ENCODE measurements at regions not wholly inside any gene's neighbourhood (a gene's known extent, or its start where the extent isn't known, plus 50 kb on each side); places are given as distances from the start of the nearest gene placed in this dataset.

- Mint-ChIP-seq H3K27ac (no peak overlapping the region), H3K4me1 (no peaks in the 10 kb centered on the region), H3K36me3 (ENCODE audit: low read depth) (no peaks in the 10 kb centered on the region), H3K9me3 (no peaks in the 10 kb centered on the region), H3K4me3 (no peak overlapping the region), H3K27me3 (ENCODE audit: insufficient read depth) (no peaks in the 10 kb centered on the region)
- no peaks in the 10 kb centered on the region for H3K4me1 ChIP-seq (ENCODE audit: control insufficient read depth, insufficient read depth, low read length)
- H3K27ac ChIP-seq (ENCODE audit: low read depth, low read length) = no peak overlapping the region
- DNase-seq = no peak
- H3K4me3 ChIP-seq (ENCODE audit: low read length) = no peak overlapping the region
- WGBS, 2 experiments (ENCODE audit: insufficient coverage in 1 of 2, insufficient read length in 1 of 2) = 87 to 93% methylated on average over 2 to 4 of the region's 4 CpGs
- H3K27me3 ChIP-seq (ENCODE audit: control insufficient read depth, insufficient read depth, low read length, poor library complexity, severe bottlenecking) = no peaks in the 10 kb centered on the region
- no peaks in the 10 kb centered on the region for H3K36me3 ChIP-seq (ENCODE audit: control insufficient read depth, insufficient read depth, low read length)
- H3K9me3 ChIP-seq (ENCODE audit: control insufficient read depth, low read length) = no peaks in the 10 kb centered on the region
- H3K9ac ChIP-seq (ENCODE audit: extremely low read depth, low read length, poor library complexity, severe bottlenecking) = no peak overlapping the region
- TF ChIP-seq CTCF (conservative IDR thresholded peaks at IDR 0.05) = no peak
Observed at GRCh38 chr4:174430576-174430975, 91.7 kb downstream of the HPGD start.

- Mint-ChIP-seq H3K27me3 (ENCODE audit: insufficient read depth) (no peaks in the 10 kb centered on the region), H3K4me1 (no peaks in the 10 kb centered on the region), H3K27ac (no peak overlapping the region), H3K36me3 (ENCODE audit: low read depth) (no peaks in the 10 kb centered on the region), H3K9me3 (no peaks in the 10 kb centered on the region), H3K4me3 (no peak overlapping the region)
- Histone ChIP-seq H3K9me3 (ENCODE audit: control insufficient read depth, low read length) (no peaks in the 10 kb centered on the region), H3K27me3 (ENCODE audit: control insufficient read depth, insufficient read depth, low read length, poor library complexity, severe bottlenecking) (no peaks in the 10 kb centered on the region), H3K9ac (ENCODE audit: extremely low read depth, low read length, poor library complexity, severe bottlenecking) (no peak overlapping the region), H3K4me1 (ENCODE audit: control insufficient read depth, insufficient read depth, low read length) (no peaks in the 10 kb centered on the region), H3K4me3 (ENCODE audit: low read length) (no peak overlapping the region), H3K36me3 (ENCODE audit: control insufficient read depth, insufficient read depth, low read length) (no peaks in the 10 kb centered on the region), H3K27ac (ENCODE audit: low read depth, low read length) (no peak overlapping the region)
- WGBS, 2 experiments (ENCODE audit: insufficient coverage in 1 of 2, insufficient read length in 1 of 2) = 84% methylated on average over 1 of the region's 1 CpG; no CpG with 5 or more reads in 1 of the 2 experiments
- no peak for TF ChIP-seq CTCF (conservative IDR thresholded peaks at IDR 0.05)
- DNase-seq = no peak
Observed at GRCh38 chr4:174429701-174430410, 92.4 kb downstream of the HPGD start.

- TF ChIP-seq CTCF (conservative IDR thresholded peaks at IDR 0.05) = no peak
- Mint-ChIP-seq H3K36me3 (ENCODE audit: low read depth) (no peaks in the 10 kb centered on the region), H3K27me3 (ENCODE audit: insufficient read depth) (no peaks in the 10 kb centered on the region), H3K4me3 (no peak overlapping the region), H3K9me3 (no peaks in the 10 kb centered on the region), H3K4me1 (no peaks in the 10 kb centered on the region), H3K27ac (no peak overlapping the region)
- no peak overlapping the region for H3K9ac ChIP-seq (ENCODE audit: extremely low read depth, low read length, poor library complexity, severe bottlenecking)
- no peaks in the 10 kb centered on the region for H3K4me1 ChIP-seq (ENCODE audit: control insufficient read depth, insufficient read depth, low read length)
- H3K36me3 ChIP-seq (ENCODE audit: control insufficient read depth, insufficient read depth, low read length) = no peaks in the 10 kb centered on the region
- DNase-seq = no peak
- H3K27me3 ChIP-seq (ENCODE audit: control insufficient read depth, insufficient read depth, low read length, poor library complexity, severe bottlenecking) = no peaks in the 10 kb centered on the region
- 84 to 100% methylated on average over 2 to 4 of the region's 4 CpGs for WGBS, 2 experiments (ENCODE audit: insufficient coverage in 1 of 2, insufficient read length in 1 of 2)
- no peak overlapping the region for H3K27ac ChIP-seq (ENCODE audit: low read depth, low read length)
- H3K4me3 ChIP-seq (ENCODE audit: low read length) = no peak overlapping the region
- H3K9me3 ChIP-seq (ENCODE audit: control insufficient read depth, low read length) = no peaks in the 10 kb centered on the region
Observed at GRCh38 chr4:174427571-174428140, 94.6 kb downstream of the HPGD start.
